HG02970 (cell line): ENCODE measurements at regions not wholly inside any gene's neighbourhood (a gene's known extent, or its start where the extent isn't known, plus 50 kb on each side); places are given as distances from the start of the nearest gene placed in this dataset.

ENCODE experiments used
- ATAC-seq: cut with Tn5 transposase; IDR thresholded peaks from one replicate; pipeline ENCODE4 v1.9.1; 2021; ENCODE audit warnings: mild to moderate bottlenecking, moderate library complexity, moderate number of reproducible peaks; ENCODE audit not compliant: unreplicated experiment, low FRiP score

DNA sequence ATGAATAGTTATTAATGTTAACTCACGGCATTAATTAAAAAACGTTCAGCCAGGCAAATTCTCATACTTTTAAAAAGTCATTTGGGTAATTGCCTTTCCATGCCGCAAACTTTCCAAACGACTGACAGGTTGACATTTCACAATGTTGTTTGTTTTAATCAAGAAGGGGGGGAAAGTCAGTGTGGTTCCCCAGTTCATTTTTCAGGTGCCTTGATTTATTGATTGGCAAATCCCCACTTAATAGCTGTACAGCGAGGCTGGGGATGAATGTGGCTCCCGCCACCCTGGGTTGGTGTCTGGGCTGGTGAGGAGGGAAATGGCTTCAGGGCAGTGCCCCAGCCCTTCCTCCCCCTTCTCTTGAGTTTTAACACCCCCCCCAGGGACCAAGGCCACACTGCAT is 318.0 kb downstream of the SOX9 start:
- ATAC-seq, result no peak

DNA sequence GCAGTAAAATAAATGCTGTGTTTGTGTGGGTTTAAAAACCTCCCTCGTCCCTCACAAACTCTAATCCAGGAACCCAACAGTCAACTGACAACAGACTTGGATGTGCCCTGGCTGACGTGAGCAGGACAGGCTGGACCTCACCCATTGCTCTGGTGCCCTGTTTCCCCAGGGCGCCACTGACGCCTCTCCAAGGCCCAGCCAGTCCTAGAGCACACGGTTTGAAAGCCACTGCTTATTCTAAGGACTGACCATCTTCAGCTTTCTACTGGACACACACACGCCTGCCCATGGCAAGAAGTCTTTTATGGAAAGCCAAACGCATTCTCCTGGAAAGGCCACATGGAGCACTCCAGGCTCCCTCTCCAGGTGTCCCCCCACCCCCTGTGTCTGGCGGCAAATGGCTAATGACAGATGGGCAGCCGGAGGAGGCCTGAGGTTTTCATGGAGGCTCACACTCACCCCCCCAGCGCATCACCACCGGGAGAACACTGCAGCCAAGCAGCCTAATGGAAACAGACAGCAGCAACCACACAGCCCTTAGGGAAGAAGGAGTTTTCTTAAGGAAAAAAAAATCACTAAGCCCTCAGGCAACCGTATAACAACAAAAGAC is 319.2 kb downstream of the SOX9 start:
- ATAC-seq, result no peak

DNA sequence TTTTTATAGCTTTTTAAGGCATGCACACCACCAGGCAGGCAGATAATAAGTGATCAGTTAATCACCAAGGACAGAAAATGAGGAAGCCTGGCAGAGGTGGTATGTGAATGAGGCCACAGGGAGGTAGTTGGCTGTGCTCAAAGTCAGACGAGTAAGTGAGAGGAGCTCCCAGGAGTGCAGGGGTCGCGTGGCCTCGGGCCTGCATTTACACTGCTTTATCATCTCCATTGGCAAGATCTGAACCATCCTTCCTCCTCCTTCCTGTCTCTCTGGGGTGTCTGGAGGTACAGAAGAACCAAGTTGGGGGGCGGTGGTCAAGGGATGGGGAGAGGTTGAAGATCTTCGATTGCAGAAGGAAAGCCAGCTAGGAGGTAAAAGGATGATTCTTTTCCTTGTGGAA is 320.1 kb downstream of the SOX9 start:
- no peak for ATAC-seq

DNA sequence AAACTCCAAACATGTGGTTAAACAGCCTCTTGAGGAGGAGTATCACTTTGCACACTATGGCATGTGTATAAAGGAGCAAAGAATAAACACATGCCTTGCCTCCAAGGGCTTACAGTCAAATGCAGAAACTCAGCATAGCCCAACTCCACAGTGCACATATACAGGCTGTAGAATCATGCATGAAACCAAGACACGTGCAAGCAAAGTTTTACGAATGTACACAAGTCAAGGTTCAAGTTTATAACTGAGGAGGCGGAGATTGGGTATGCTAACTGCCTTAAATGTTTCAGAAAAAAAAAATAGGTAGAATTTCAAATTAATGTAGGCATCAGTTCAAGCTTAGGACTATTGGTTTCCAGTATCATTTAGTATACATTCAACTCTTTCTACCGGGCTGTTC is 321.1 kb downstream of the SOX9 start:
- no peak for ATAC-seq

DNA sequence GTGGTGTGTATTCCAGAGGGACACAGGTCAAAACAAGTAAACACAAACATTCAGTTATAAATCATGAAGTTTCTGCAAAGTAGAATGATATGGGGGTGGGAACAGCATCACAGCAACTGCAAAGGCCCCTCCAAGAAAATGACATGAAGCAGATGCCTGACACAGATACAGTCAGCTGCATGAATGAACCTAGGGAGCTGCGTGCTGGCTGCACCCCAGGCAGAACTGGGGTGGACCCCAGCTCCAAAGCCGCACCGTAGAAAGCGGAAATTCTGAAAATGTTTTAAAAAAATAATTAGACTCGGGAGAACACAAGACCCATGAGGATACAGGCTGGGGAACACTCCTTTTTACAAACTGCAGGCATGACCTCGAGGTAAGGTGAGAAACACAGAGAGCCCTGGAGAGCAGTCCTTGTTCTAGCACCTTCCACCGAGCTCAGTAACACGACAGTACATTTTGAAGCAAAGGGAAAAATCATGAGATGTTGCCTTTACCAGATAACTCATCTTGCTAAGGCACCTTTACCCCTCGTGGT is 323.8 kb downstream of the SOX9 start:
- no peak for ATAC-seq

DNA sequence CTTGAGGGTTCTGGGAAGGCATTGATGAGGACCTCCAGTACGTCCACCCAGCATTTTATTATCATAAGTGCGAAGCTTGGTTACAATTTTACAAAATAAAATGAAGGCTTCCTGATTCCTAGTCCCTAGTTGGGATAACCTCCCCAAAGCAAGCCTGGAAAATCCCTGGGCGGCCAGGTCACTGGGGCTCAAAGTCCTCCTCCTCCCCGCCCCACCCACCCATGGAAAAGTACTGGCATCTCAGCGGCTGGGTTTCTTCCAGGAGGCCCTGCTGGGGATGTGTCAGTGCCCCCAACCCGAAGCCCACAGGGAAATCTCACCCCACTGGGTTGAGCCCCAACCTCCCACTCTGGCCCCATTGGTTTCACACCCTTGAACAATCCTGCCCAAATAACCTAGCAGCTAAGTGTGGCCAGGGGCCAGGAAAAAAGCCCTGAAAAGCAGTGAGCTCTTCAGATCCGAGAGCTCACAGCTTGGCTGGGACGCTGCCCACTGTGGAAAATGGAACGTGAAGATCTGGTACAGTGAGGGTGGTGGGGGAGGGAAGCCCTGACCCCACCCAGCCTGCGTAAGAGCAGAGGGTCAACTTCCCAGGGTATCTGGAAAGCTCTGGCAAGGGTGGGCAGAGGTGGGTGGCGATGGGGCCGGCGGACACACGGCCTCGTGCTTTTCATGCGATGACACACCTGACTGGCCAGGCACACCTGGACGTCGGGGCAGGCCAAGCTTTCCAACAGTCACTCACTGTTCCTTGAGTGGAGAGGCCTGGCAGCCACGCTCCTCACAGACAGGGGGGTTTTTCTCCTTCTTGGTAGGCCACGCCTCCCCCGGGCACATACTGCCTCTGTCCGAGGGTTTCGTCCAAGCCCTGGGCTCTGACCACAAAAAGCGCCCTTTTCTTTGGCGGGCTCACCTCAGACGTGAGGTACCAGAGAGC is 324.5 kb downstream of the SOX9 start:
- ATAC-seq, result no peak

DNA sequence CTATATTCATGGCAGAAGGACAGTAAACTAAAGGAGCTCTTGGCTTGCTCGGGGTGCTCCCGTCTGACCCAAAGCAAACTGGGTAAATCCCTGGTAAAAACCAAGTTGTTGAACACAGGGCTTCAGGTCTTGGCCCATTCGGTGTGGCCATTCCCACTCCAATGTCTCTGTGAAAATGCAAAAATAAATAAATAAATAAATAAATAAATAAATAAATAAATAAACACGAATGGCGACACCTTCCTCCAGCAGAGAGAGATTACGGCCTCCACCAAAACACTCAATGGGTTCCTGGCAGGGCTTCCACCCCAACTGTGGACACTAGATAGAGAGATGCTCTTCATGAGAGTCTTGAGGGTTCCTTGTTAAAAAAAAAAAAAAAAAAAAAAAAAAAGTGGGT is 325.3 kb downstream of the SOX9 start:
- no peak for ATAC-seq

DNA sequence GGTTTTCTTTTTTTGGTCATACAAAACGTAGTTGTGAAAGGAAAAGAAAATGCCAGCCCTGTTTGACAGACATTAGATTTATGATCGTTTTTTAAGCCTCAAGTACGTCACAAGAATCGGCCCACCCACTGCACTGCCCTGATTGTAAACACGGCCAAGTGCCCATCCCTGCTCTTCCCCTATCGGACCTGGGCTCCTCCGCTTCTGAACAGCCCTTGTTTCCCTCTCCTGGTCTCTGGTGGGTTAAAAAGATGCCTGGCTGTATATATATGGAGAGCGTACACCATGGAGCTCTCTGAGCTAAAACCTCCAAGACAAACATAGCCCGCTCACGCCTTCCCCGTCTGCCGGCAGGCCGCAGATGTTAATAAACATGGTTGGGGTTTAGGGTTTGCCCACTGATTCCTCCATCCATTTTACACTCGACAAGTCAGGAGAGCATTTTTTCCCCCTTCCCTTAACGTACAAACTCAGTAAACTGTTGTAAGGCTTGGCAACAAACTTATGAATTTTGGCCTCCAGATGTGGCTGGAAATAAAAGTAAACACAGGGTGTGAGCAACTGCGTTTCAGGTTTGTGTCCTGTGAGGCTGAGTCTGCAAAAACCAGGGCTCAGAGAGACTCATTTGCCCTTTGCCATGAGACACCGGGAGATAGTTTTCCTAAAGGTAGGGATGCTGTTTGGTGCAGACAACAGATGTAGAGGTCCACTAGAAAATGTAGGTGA is 325.9 kb downstream of the SOX9 start:
- ATAC-seq, result no peak

DNA sequence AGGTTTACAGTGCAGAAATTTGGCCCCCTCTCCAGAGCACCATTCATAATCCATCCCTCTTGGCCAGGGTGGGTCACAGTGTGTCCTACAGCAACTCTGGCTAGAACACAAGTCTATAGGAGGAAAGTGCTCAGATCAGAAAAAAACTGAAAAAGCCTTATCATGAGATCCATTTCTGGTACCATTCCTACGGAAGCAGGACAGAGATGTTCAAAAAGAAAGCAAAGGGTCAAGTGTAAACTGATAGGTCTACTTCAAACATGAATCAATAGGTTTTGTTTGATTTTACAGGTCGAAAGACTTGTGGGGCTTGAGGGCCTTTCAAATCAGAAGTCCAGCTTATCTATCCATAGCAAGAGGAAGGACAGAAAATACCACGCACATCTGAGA is 326.4 kb downstream of the SOX9 start:
- no peak for ATAC-seq

DNA sequence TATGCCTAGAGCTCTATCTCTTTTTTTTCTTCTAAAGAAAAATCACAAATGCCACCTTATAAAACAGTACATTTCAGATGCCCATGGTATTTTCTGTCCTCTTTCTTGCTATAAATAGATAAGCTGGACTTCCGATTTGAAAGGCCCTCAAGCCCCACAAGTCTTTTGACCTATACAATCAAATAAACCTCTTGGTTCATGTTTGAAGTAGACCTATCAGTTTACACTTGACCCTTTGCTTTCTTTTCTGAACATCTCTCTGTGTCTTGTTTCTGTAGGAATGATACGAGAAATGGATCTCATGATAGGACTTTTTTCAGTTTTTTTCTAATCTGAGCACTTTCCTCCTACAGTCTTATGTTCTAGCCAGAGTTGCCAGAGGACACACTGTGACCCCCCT is 327.2 kb downstream of the SOX9 start:
- ATAC-seq, result no peak

DNA sequence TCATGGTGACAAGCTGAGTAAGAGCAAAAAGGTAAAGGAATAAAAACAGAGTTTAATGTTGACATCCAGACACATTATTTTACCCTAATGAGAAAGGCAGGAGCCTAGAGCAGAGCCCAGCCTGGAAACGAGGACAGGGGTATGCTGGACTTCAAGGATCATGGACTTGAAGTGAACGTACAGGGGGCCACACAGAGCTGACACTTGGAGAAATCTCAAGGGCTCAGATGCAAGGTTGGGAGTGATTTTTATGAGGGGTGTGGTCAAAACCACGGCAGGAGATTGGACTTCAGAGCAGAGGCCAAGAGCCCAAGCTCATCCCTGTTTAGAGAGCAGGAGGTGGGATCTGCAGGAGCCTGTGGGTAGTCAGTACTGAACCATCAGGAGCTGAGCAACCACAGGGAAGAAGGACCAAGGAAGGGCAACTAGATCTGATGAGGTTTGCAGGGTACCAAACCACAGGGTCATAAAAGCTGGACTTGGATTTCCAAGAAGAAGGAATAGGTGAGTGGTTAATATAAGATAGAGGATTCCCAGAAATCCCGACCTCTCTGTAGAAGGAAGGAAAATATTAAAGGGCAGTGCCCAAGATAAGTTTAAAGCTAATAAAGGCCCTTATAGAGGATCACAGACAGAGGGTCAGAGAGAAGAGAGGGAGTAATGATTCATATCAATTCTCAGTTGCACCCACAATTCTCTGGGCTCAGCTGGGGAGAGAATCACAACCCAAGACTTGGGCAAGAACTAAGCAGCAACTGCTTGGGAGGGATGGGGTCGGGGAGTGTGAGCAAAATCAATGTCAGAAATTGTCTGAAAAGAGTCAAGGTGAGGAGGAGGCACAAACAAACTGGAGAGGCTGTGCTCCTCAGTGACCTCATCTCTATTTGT is 331.7 kb downstream of the SOX9 start:
- ATAC-seq, result no peak

DNA sequence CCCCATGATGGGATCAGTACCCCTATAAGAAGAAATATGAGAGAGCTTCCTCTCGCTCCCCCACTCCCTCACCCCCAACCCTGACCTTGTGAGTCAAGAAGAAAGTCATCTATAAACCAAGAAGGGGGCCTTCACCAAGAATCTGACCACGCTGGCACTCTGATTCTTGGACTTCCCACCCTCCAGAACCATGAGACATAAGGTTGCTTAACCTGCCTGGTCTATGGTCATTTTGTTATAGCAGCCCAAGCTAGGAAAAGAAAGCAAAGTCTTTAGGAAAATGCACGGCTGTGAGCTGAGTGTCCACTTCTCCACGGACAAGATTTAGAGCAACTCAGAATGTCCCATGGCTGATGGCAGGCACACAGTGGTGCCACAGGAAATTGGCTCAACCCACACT is 333.5 kb downstream of the SOX9 start:
- no peak for ATAC-seq

DNA sequence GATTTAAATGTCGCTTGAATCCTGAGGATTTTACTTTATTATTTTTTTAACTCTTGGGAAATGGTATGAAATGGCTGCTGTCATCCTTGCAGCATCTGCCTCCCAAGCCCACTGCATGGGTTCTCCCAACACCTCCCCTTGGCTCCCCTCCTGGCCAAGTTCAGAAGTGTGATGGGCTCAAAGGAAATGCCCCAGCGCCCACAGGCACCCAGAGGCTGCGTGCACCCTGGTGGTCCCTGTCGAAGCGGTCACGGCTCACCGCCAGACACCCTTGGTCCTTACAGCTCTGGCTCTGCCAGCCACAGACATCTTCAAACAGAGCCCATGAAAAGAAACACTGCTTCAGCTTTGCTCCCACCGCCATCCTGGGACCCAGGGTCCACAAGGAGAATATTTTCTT is 334.7 kb downstream of the SOX9 start:
- ATAC-seq, result no peak

DNA sequence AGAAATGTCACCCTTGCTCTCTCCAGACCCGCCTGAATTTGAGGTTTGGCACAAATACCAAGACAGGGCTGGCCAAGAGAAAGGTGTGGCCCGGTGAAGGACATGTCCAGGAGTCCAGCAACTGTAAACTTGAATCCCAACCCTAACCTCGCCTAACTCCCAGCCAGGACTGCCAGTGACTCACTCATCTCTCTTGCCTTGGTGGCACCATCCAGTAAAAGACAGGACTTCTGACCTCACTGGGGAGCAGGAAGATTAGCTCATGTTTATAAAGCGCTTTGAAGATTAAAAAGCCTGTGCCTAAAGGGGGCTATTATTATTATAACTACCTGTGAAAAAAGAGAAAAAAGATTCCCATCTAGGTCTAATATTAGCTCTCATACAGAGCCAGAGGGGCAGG is 335.3 kb downstream of the SOX9 start:
- no peak for ATAC-seq

DNA sequence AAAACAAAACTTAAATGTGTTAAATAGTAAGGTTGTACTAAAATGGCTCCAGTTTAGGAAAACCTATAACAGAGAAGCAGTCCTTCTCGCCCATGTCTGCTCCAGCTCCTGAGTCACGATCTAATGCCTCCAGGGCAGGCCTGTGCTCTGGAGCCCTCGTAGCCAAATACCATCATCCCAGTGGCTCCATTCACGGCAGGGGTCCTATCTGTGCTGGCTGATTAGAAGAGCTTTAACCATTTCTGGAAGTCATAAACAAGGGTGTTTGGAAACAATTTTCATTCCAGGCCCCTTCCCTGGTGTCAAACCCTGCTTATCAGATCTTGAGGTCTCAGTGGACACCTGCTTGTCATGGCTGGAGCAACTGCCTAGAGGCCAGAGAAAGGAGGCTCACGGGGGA is 336.9 kb downstream of the SOX9 start:
- ATAC-seq, result no peak

DNA sequence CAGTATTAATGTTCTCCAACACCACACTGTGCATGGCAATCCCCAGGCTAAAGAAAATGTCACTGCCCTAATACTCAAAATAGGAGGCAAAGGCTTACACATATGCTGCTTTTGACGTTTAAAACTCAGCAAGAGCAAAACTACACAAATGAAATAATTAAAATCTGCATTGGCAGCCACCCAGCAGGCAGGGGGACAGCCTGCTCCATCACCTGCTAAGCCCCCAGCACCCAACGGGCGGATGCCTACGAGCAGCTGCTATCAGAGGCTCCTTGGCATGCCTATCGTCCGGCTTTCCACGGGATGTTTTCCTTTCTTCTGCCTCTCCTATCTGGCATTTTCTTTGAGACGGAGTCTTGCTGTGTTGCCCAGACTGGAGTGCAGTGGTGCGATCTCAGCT is 337.5 kb downstream of the SOX9 start:
- ATAC-seq, result no peak

DNA sequence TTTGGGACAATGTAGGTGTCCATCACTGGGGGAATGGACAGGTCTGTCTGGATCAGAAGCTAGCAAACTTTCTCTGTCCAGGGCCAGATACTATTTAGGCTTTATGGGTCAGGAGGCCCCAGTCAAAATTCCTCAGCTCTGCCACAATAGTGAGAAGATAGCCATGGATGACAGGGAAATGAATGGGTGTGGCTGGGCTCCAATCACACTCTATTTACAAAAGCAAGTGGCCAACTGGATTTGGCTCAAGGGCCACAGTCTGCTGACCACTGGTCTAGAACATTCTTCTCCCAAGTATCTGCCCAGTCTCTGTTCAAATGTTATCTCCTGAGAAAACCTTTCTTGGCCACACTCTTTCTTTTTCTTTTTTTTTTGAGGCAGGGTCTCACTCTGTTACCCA is 339.9 kb downstream of the SOX9 start:
- no peak for ATAC-seq

DNA sequence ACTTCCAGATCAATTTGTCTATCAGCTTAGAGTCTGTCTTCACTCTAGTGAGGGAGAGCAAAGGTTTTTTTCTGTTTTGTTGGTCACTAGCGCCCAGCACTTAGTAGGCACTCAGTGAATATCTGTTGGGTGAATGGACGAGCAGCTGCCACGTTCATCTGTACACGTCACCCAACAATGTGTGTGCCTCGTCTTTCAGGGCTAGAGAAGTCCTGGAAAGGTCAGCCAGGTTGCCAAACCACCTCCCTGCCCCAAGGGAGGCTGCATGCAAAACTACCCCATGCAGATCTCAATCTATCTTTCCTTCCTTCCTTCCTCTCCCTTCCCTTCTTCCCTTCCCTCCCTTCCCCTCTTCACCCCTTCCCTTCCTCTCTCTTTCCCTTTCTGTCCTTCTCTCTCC is 340.9 kb downstream of the SOX9 start:
- no peak for ATAC-seq

DNA sequence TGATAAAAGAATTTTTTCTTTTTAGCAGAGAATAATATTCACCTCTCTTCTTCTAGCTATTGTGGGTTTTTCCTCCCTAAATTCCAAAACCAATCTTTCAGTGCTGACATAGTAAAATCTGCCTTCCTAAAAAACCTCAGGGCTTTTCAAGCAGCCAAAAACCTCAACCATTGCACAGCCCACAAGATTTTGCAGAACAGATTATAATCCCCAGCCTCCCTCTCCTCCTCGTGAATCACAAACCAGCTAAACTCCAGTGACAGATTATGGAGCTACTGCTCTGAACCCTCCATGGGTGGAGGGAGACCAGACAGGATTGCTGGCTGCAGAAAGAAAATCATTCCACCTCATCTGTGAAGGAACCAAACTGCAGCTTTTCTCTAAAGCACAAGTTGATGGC is 341.6 kb downstream of the SOX9 start:
- no peak for ATAC-seq

DNA sequence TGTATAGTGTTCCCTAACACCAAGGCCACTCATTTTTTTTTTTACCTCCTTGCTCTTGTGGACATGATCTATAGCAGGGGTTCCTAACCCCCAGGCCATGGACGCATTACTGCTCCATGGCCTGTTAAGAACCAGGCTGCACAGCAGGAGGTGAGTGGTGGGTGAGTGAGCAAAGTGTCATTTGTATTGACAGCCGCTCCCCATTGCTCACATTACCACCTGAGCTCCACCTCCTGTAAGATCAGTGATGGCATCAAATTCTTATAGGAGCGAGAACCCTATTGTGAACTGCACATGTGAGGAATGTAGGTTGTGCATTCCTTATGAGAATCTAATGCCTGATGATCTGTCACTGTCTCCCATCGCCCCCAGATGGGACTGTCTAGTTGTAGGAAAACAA is 342.0 kb downstream of the SOX9 start:
- ATAC-seq, result no peak
